ENCODE measurements at regions not wholly inside any gene's neighbourhood (a gene's known extent, or its start where the extent isn't known, plus 50 kb on each side); places are given as distances from the start of the nearest gene placed in this dataset.

GRCh38 chr14:98233656-98234055 lies 1038.3 kb downstream of the BCL11B start:
- no peak for DNase-seq (ENCODE audit: low read depth)

- no peak for DNase-seq (ENCODE audit: low read depth)
These were observed 1037.8 kb downstream of the BCL11B start for GRCh38 chr14:98234208-98234607.

GRCh38 chr14:98236314-98236713 lies 1035.7 kb downstream of the BCL11B start:
- no peak for DNase-seq (ENCODE audit: low read depth)

- no peak for DNase-seq (ENCODE audit: low read depth)
These were observed 1034.1 kb downstream of the BCL11B start for GRCh38 chr14:98237939-98238338.

DNA sequence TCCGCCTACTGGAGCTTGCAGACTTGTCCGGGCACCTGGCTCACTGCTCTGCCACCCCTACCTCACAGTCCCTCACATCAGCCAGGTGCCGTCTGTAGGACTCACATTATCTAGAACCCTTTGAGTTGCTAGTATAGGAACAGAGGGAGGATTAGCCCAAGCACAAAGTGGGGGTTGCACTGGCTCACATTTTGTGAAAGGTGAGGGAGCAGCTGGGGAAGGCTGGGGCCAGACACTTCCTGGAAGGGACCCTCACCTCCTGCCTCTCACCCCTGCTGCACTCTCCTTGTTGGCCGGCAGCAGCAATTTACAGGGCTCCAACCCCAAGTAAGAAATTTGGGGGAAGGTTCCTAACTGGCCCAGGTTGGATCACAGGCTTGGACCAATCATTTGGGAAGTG lies 1031.6 kb downstream of the BCL11B start:
- DNase-seq (ENCODE audit: low read depth): no peak

DNA sequence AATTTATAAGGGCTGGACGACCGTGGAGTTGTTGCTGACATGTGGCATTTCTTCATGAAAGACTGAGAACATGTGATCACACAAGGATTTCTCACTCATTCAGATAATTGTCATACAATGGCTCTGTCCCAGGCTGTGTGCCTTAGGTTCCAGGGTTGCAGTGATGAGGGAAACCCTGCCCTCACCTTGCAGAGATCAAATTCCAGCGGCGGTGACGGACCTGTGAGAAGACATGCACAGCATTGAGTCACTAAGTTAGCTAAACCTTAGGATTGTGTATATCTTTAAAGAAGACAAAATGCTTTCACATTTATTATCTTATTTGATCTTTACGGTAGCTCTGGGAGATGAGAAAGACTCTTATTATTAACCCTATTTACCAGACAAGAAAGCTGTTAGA lies 1029.1 kb downstream of the BCL11B start:
- DNase-seq (ENCODE audit: low read depth): no peak

GRCh38 chr14:98243332-98243731 lies 1028.7 kb downstream of the BCL11B start:
- DNase-seq (ENCODE audit: low read depth): no peak

DNA sequence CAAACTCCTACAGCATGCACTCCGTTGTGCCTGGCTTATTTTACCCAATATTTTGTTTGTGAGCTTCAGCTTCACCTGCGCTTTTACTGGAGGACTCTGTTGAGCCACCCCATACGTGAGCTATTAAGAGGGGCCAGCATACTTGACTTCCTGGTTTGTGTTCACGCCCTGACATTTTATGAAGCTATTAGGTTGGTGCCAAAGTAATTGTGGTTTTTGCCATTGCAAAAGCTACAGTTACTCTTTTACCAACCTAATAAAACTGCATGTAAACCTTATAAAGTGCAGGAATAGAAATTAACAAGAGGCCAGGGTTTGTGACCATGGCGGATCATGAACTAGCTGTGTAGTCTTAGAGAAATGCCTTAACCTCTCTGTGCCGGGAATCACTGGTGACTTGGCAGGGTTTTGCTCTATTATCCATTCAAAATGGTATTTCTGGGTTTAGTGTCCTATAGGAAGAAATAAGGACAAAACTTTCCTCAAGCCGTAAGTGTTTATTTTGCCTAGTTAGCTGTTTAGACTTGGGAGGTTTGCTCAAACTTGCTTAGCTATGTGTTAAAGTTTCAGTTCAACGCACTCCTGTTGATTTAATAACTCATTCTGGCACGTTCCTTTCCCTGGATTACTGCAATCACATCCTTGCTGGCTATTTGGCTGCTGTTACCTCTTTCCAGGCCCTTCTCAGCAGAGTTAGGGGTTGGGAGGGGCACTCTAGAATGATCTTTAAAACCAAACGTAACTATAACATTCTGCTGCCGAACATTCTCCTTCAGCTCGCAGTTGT lies 1027.6 kb downstream of the BCL11B start:
- no peak for DNase-seq (ENCODE audit: low read depth)

DNA sequence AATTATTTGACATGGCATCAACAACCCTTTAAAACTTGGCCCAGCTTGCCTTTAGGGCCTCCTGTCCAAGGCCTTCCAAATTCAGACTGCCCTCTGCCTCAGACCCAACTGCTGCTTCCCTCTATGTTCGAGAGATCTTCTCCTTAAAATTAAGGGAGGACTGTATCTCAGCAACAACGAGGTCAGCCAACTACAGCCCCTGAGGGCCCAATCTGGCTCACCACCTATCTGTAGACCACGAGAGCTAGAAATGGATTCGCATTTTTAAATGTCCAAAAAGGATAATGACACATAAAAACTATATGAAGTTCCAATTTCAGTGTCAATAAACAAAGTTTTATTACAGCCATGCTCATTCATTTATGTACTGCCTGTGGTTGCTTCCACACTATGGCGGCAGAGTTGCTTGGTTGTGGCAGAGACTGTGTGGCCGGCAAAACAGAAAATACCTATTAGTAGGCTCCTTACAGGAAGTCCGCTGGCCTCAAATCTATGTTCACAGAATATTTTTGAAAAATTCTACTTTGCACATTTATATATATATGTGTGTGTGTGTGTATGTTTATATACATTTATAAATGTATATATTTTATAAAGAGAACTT lies 1026.9 kb downstream of the BCL11B start:
- no peak for DNase-seq (ENCODE audit: low read depth)

DNA sequence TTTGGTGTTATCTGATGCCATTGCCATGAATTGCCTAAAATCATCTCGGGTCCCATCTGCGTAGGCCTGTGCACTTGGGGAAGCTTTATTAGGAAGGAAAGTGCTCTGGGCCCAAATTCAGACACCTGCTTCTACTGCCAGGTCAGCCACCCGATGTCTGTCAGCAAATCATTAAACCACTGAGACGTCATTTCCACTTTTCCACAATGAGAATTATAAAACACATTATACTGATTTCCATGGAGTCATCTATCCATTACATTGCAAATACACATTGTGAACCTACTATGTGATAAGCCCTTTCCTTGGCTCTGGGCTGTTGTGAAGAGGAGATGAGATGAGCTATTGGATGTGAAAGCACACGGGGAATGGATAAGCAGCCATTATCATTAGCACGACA lies 1022.9 kb downstream of the BCL11B start:
- no peak for DNase-seq (ENCODE audit: low read depth)

GRCh38 chr14:98249476-98249875 lies 1022.5 kb downstream of the BCL11B start:
- no peak for DNase-seq (ENCODE audit: low read depth)

- DNase-seq (ENCODE audit: low read depth): no peak
These were observed 1019.2 kb downstream of the BCL11B start for GRCh38 chr14:98252820-98253219.

- DNase-seq (ENCODE audit: low read depth): no peak
These were observed 1012.1 kb downstream of the BCL11B start for GRCh38 chr14:98259881-98260280.

GRCh38 chr14:98262566-98262965 lies 1009.4 kb downstream of the BCL11B start:
- no peak for DNase-seq (ENCODE audit: low read depth)

DNA sequence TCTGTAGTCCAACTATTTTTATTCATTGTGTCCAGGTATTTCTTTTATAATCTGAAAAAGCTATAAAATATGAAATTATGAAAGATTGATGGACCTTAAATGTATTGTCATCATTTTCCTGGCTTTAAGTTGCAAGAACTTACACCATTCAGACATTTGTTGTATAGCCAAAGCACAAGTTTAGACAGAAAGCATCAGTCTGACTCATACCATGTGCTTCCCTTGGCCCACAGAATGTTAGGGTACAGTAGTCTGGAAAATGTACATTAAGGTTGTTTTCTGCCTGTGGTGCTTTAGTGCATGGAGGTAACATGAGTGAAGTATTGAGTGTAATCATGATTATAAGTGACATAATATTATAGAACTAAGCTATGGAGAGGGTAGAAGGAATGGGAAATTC lies 1002.5 kb downstream of the BCL11B start:
- no peak for DNase-seq (ENCODE audit: low read depth)

- no peak for DNase-seq (ENCODE audit: low read depth)
These were observed 1001.8 kb downstream of the BCL11B start for GRCh38 chr14:98270201-98270600.

GRCh38 chr14:98274596-98274995 lies 997.4 kb downstream of the BCL11B start:
- no peak for DNase-seq (ENCODE audit: low read depth)

DNA sequence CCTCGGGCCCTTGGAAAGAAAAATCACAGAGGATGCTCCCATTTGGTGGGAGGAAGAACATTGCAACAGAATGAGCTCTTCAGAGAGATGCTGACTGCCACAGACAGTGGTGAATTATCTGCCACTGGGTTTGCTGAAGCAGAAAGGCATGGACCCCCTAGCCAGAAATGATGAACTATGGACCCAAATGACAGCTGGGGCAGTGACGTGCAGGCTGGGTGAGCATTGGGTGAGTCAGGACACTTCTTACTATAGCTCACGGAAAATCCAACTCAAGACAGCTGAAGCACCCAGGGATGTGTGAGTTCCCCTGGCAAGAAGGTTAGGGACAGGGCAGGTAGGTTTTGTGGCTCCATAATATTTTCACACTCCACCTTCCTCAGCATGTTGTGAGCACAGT lies 993.2 kb downstream of the BCL11B start:
- no peak for DNase-seq (ENCODE audit: low read depth)

GRCh38 chr14:98280436-98280835 lies 991.6 kb downstream of the BCL11B start:
- no peak for DNase-seq (ENCODE audit: low read depth)

DNA sequence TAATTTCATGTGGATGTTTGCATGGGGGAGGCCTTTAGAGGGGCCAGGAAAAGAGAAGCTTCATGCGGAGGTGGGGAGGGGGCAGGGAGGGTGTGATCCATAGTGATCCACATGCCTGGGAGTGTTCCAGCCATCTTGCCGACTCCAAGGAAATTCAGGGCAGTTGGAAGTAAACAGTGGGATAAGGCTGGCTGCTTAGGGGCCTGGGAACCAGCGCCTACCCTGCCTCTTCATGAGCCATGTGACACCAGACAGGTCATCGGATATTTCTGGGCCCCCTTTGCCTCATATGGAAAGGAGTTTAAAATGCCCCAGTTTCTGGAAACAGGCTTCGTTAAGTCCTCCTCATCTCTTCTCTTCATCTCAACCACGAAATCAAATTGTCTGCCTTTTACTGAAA lies 983.2 kb downstream of the BCL11B start:
- no peak for DNase-seq (ENCODE audit: low read depth)

- DNase-seq (ENCODE audit: low read depth): no peak
These were observed 981.4 kb downstream of the BCL11B start for GRCh38 chr14:98290596-98290995.

- DNase-seq (ENCODE audit: low read depth): no peak
These were observed 979.8 kb downstream of the BCL11B start for GRCh38 chr14:98292191-98292590.

- no peak for DNase-seq (ENCODE audit: low read depth)
These were observed 978.4 kb downstream of the BCL11B start for GRCh38 chr14:98293576-98293975.

DNA sequence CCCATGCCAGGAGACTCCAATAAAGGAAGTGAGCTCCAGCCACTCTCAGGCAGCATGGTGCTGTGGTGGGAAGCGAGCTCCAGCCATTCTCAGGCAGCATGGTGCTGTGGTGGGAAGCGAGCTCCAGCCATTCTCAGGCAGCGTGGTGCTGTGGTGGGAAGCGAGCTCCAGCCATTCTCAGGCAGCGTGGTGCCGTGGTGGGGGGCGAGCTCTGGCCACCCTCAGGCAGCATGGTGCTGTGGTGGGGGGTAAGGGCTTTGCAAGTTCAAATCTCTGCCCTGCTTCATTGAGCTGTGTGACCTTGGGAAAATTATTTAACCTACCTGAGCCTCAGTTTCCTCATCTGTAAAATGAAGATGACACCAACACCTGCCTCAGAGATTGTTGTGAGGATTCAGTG lies 975.1 kb downstream of the BCL11B start:
- DNase-seq (ENCODE audit: low read depth): no peak

Measured in non-pigmented ciliary epithelial cell (primary cell).